H9 (cell line): ENCODE measurements at regions not wholly inside any gene's neighbourhood (a gene's known extent, or its start where the extent isn't known, plus 50 kb on each side); places are given as distances from the start of the nearest gene placed in this dataset.

Experiments used
- DNase-seq: peaks from one replicate; pipeline ENCODE4 v3.0.0-alpha.2; 2017
- H2AFZ ChIP-seq: one replicate; pipeline ENCODE4 v1.6.1; 2013; ENCODE audit warnings: mild to moderate bottlenecking, low read length, control low read depth, moderate library complexity
- H2AK5ac ChIP-seq: 2 replicates; pipeline ENCODE4 v1.6.1; 2013; ENCODE audit warnings: low read length, control low read depth, mixed read lengths; ENCODE audit not compliant: insufficient read length
- H2BK120ac ChIP-seq: one replicate; pipeline ENCODE4 v1.6.1; 2013; ENCODE audit warnings: low read depth, mild to moderate bottlenecking, low read length, control low read depth, inconsistent platforms; ENCODE audit not compliant: poor library complexity, severe bottlenecking
- H2BK12ac ChIP-seq: 2 replicates; pipeline ENCODE4 v1.6.1; 2013; ENCODE audit warnings: low read length, control low read depth, mixed read lengths, low read depth; ENCODE audit not compliant: insufficient read length
- H2BK15ac ChIP-seq: 2 replicates; pipeline ENCODE4 v1.6.1; 2013; ENCODE audit warnings: low read depth, low read length, control low read depth
- H2BK20ac ChIP-seq: one replicate; pipeline ENCODE4 v1.6.1; 2013; ENCODE audit warnings: low read depth, mild to moderate bottlenecking, low read length, control low read depth, inconsistent platforms; ENCODE audit not compliant: poor library complexity, severe bottlenecking
- H2BK5ac ChIP-seq: 2 replicates; pipeline ENCODE4 v1.6.1; 2013; ENCODE audit warnings: low read length, control low read depth, mixed read lengths; ENCODE audit not compliant: insufficient read length
- H3K14ac ChIP-seq: 2 replicates; pipeline ENCODE4 v1.6.1; 2013; ENCODE audit warnings: low read length, control low read depth; ENCODE audit not compliant: insufficient read depth
- H3K18ac ChIP-seq: 2 replicates; pipeline ENCODE4 v1.6.1; 2013; ENCODE audit warnings: low read depth, mild to moderate bottlenecking, mixed read lengths, low read length, control low read depth; ENCODE audit not compliant: insufficient read length
- H3K23ac ChIP-seq: 2 replicates; pipeline ENCODE4 v1.6.1; 2013; ENCODE audit warnings: low read length, control low read depth, mixed read lengths, low read depth; ENCODE audit not compliant: insufficient read length
- H3K23me2 ChIP-seq: 2 replicates; pipeline ENCODE4 v1.6.1; 2013; ENCODE audit warnings: low read depth, mild to moderate bottlenecking, mixed read lengths, low read length, control low read depth; ENCODE audit not compliant: insufficient read length, poor library complexity, severe bottlenecking
- H3K27ac ChIP-seq: 2 replicates; pipeline ENCODE4 v1.5.1; 2013; ENCODE audit warnings: low read length, control low read depth, mixed read lengths, low read depth; ENCODE audit not compliant: insufficient read length
- H3K27me3 ChIP-seq: 2 replicates; pipeline ENCODE4 v1.6.1; 2013; ENCODE audit warnings: low read length, control low read depth, inconsistent platforms; ENCODE audit not compliant: insufficient read depth
- H3K4ac ChIP-seq: 2 replicates; pipeline ENCODE4 v1.6.1; 2013; ENCODE audit warnings: low read depth, mild to moderate bottlenecking, control low read depth, inconsistent platforms, low read length, moderate library complexity
- H3K4me1 ChIP-seq: 2 replicates; pipeline ENCODE4 v1.6.1; 2013; ENCODE audit warnings: low read length, control low read depth, inconsistent platforms; ENCODE audit not compliant: insufficient read depth
- H3K4me2 ChIP-seq: 2 replicates; pipeline ENCODE4 v1.6.1; 2013; ENCODE audit warnings: low read length, control low read depth, mixed read lengths; ENCODE audit not compliant: insufficient read length, insufficient read depth
- H3K56ac ChIP-seq: 2 replicates; pipeline ENCODE4 v1.6.1; 2013; ENCODE audit warnings: low read depth, mild to moderate bottlenecking, mixed read lengths, low read length, control low read depth; ENCODE audit not compliant: insufficient read length
- H3K79me1 ChIP-seq: 2 replicates; pipeline ENCODE4 v1.6.1; 2013; ENCODE audit warnings: low read depth, mild to moderate bottlenecking, moderate library complexity, low read length, control low read depth, inconsistent platforms; ENCODE audit not compliant: insufficient read depth, poor library complexity, severe bottlenecking
- H3K79me2 ChIP-seq: 2 replicates; pipeline ENCODE4 v1.6.1; 2013; ENCODE audit warnings: low read length, control low read depth, inconsistent platforms; ENCODE audit not compliant: insufficient read depth
- H3K9ac ChIP-seq: 2 replicates; pipeline ENCODE4 v1.6.1; 2013; ENCODE audit warnings: low read length, control low read depth, mixed read lengths; ENCODE audit not compliant: insufficient read length; ENCODE audit errors: extremely low read depth
- H3K9me3 ChIP-seq: one replicate; pipeline ENCODE4 v1.6.1; 2013; ENCODE audit warnings: low read depth, low read length, inconsistent platforms; ENCODE audit not compliant: control insufficient read depth
- H3T11ph ChIP-seq: one replicate; pipeline ENCODE4 v1.6.1; 2013; ENCODE audit warnings: mild to moderate bottlenecking, low read length, control low read depth, inconsistent platforms
- H4K20me1 ChIP-seq: one replicate; pipeline ENCODE4 v1.6.1; 2013; ENCODE audit not compliant: control insufficient read depth, insufficient read length, insufficient read depth
- H4K5ac ChIP-seq: 2 replicates; pipeline ENCODE4 v1.6.1; 2013; ENCODE audit warnings: low read depth, mild to moderate bottlenecking, mixed read lengths, low read length, control low read depth; ENCODE audit not compliant: insufficient read length
- H4K8ac ChIP-seq: replicated peaks from 2 replicates; pipeline ENCODE4 v1.6.1; 2013; ENCODE audit warnings: low read length, control low read depth, mixed read lengths, low read depth; ENCODE audit not compliant: insufficient read length
- H4K91ac ChIP-seq: 2 replicates; pipeline ENCODE4 v1.6.1; 2013; ENCODE audit warnings: low read depth, mild to moderate bottlenecking, moderate library complexity, mixed read lengths, low read length, control low read depth; ENCODE audit not compliant: insufficient read length
- H3K27ac Mint-ChIP-seq, 3 experiments: 2 replicates in 2 of 3; 3 replicates in 1 of 3; pipeline ENCODE4 v1.8.0; 2020 to 2021; ENCODE audit warnings: mixed read lengths in 3 of 3, mild to moderate bottlenecking in 1 of 3, moderate library complexity in 1 of 3
- H3K27me3 Mint-ChIP-seq: 2 replicates; pipeline ENCODE4 v1.8.0; 2021; ENCODE audit warnings: low read depth, mild to moderate bottlenecking, moderate library complexity, mixed read lengths
- H3K36me3 Mint-ChIP-seq, 3 experiments: 2 replicates in 2 of 3; 3 replicates in 1 of 3; pipeline ENCODE4 v1.8.0; 2020 to 2021; ENCODE audit warnings: low read depth in 3 of 3, mixed read lengths in 3 of 3; ENCODE audit not compliant: insufficient read depth in 1 of 3
- H3K4me1 Mint-ChIP-seq, 2 experiments: 2 replicates each; pipeline ENCODE4 v1.8.0; 2020; ENCODE audit warnings: mixed read lengths in 2 of 2
- H3K4me3 Mint-ChIP-seq, 2 experiments: 2 replicates in 1 of 2; 3 replicates in 1 of 2; pipeline ENCODE4 v1.8.0; 2020 to 2021; ENCODE audit warnings: mild to moderate bottlenecking in 2 of 2, mixed read lengths in 2 of 2, moderate library complexity in 1 of 2
- H3K9me3 Mint-ChIP-seq, 2 experiments: 2 replicates in 1 of 2; 3 replicates in 1 of 2; pipeline ENCODE4 v1.8.0; 2020; ENCODE audit warnings: mild to moderate bottlenecking in 2 of 2, mixed read lengths in 2 of 2, moderate library complexity in 1 of 2
- CTCF ChIP-seq: fragments of 200-600 bp; sonication (generic); conservative IDR thresholded peaks from 3 replicates; pipeline ENCODE4 v1.8.0; 2021; ENCODE audit warnings: antibody characterized with exemption, mild to moderate bottlenecking
- WGBS: extraction: QIAGEN DNeasy Blood & Tissue Kit; methylation state at CpG from one replicate; pipeline ENCODE4 v1.1.7; 2013; ENCODE audit warnings: missing lambda C conversion rate, low lambda C conversion rate, mixed read lengths; ENCODE audit not compliant: insufficient read length; ENCODE audit errors: extremely low coverage; 5-methylcytosine and 5-hydroxymethylcytosine counted together

DNA sequence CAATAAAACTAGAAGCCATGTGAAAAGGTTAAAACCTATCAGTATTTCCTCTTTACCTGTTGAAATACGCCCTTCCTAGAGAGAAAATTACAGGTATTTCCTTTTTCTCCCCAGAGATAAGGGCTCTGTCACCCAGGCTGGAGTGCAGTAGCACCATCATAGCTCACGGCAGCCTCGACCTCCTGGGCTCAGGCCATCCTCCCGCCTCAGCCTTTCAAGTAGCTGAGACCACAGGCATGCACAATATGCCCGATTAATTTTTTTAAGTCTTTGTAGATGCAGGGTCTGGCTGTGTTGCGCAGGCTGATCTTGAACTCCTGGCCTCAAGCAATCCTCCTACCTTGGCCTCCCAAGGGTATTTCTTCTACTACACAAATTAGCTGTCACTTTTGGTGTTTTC, 154.4 kb downstream of the HNRNPD start:
- H3K79me2 ChIP-seq = no peaks in the 10 kb centered on the region
- Mint-ChIP-seq H3K4me1 (peaks cover 5 to 6% of the 10 kb centered on the region in 2 experiments), H3K36me3 (no peaks in the 10 kb centered on the region; a peak in 1 of 7 replicates), H3K27me3 (peaks cover 3% of the 10 kb centered on the region), H3K4me3 (no peak overlapping the region), H3K9me3 (0 out of 5 replicates have a peak, but pooled peaks cover 0 to 1% of the 10 kb centered on the region in 2 experiments), H3K27ac (no peak overlapping the region)
- no peak overlapping the region for H4K5ac ChIP-seq
- no peak overlapping the region for H3K14ac ChIP-seq
- H4K8ac ChIP-seq = no peak overlapping the region
- H2AFZ ChIP-seq = no peak overlapping the region
- H3T11ph ChIP-seq = no peak overlapping the region
- WGBS = no CpG with 5 or more reads among the region's 6 CpGs
- H2AK5ac ChIP-seq = no peak overlapping the region
- no peak overlapping the region for H3K23ac ChIP-seq
- H2BK15ac ChIP-seq = no peak overlapping the region
- DNase-seq = no peak
- no peaks in the 10 kb centered on the region for H3K79me1 ChIP-seq
- no peak overlapping the region for H2BK5ac ChIP-seq
- H2BK120ac ChIP-seq = no peak overlapping the region
- H3K27ac ChIP-seq = no peak overlapping the region
- no peak overlapping the region for H3K9ac ChIP-seq
- H3K56ac ChIP-seq = no peak overlapping the region
- H3K18ac ChIP-seq = no peak overlapping the region
- no peak overlapping the region for H4K91ac ChIP-seq
- H4K20me1 ChIP-seq = no peaks in the 10 kb centered on the region
- no peak overlapping the region for H2BK20ac ChIP-seq
- H3K4me2 ChIP-seq = no peak overlapping the region
- no peaks in the 10 kb centered on the region for H3K9me3 ChIP-seq
- no peak for TF ChIP-seq CTCF
- no peak overlapping the region for H3K4ac ChIP-seq
- H3K27me3 ChIP-seq = peaks cover 2% of the 10 kb centered on the region; the same call in 1 of the 2 replicates
- H2BK12ac ChIP-seq = no peak overlapping the region
- H3K23me2 ChIP-seq = no peaks in the 10 kb centered on the region
- no peaks in the 10 kb centered on the region for H3K4me1 ChIP-seq
